GM19395 (cell line): ENCODE measurements at regions not wholly inside any gene's neighbourhood (a gene's known extent, or its start where the extent isn't known, plus 50 kb on each side); places are given as distances from the start of the nearest gene placed in this dataset.

Experiments used
- ATAC-seq: cut with Tn5 transposase; IDR thresholded peaks from one replicate; pipeline ENCODE4 v1.9.1; 2021; ENCODE audit warnings: mild to moderate bottlenecking, moderate library complexity; ENCODE audit not compliant: unreplicated experiment

GRCh38 chr5:158485604-158486081, 614.1 kb downstream of the EBF1 start:
- no peak for ATAC-seq

GRCh38 chr5:158485047-158485446, 614.7 kb downstream of the EBF1 start:
- ATAC-seq, result no peak

GRCh38 chr5:158484150-158484549, 615.6 kb downstream of the EBF1 start:
- ATAC-seq, result no peak

- ATAC-seq, result no peak
Measured at GRCh38 chr5:158483281-158483860, 616.3 kb downstream of the EBF1 start.

- ATAC-seq, result no peak
Measured at GRCh38 chr5:158482125-158482524, 617.6 kb downstream of the EBF1 start.

GRCh38 chr5:158478139-158478538, 619.2 kb upstream of the CLINT1 start:
- ATAC-seq, result no peak

GRCh38 chr5:158477214-158477613, 618.3 kb upstream of the CLINT1 start:
- no peak for ATAC-seq

- ATAC-seq, result no peak
Measured at GRCh38 chr5:158473016-158473635, 614.2 kb upstream of the CLINT1 start.

- ATAC-seq, result no peak
Measured at GRCh38 chr5:158471535-158471924, 612.6 kb upstream of the CLINT1 start.

- no peak for ATAC-seq
Measured at GRCh38 chr5:158470764-158471534, 612.0 kb upstream of the CLINT1 start.

GRCh38 chr5:158468444-158468843, 609.5 kb upstream of the CLINT1 start:
- no peak for ATAC-seq

- ATAC-seq, result no peak
Measured at GRCh38 chr5:158466191-158466590, 607.2 kb upstream of the CLINT1 start.

GRCh38 chr5:158465086-158465972, 606.4 kb upstream of the CLINT1 start:
- ATAC-seq, result no peak

GRCh38 chr5:158464383-158464782, 605.4 kb upstream of the CLINT1 start:
- ATAC-seq, result no peak

GRCh38 chr5:158463938-158464337, 605.0 kb upstream of the CLINT1 start:
- ATAC-seq, result no peak

- ATAC-seq, result no peak
Measured at GRCh38 chr5:158463188-158463587, 604.2 kb upstream of the CLINT1 start.

- ATAC-seq, result no peak
Measured at GRCh38 chr5:158462349-158463114, 603.6 kb upstream of the CLINT1 start.

- no peak for ATAC-seq
Measured at GRCh38 chr5:158461240-158461854, 602.4 kb upstream of the CLINT1 start.

GRCh38 chr5:158458086-158458485, 599.1 kb upstream of the CLINT1 start:
- ATAC-seq, result no peak

GRCh38 chr5:158456756-158457155, 597.8 kb upstream of the CLINT1 start:
- no peak for ATAC-seq
